NCI-H82 treated with DMSO at 0.1 percent for 48 hours (cell line): ENCODE measurements at regions not wholly inside any gene's neighbourhood (a gene's known extent, or its start where the extent isn't known, plus 50 kb on each side); places are given as distances from the start of the nearest gene placed in this dataset.

Experiments used
- DNase-seq: peaks from one replicate; lab custom pipeline; 2025; ENCODE audit not compliant: unreplicated experiment; lab: John Stamatoyannopoulos, UW

DNA sequence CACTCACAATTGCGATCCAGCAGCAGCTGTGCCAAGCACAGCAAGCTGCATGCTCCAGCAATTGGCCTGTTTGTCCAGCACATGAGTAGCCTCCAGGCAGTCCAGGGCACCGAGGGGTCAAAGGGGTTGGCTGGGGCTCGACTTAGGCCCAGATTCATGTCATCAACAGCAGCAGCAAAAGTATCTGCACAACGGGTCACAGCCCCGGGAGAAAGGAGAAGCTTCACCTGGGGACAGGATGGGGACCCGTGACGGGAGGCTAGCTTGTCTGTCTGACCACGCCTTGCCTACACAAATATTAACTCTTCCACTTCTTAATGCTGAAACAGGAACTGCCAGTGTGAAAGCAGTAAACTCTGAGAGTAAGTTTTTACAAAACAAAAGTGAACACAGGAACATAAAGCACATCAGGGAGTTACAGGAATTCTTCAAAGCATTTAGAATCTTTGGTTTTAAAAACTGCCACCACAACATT lies 191.2 kb downstream of the PIK3R1 start:
- DNase-seq: no peak

DNA sequence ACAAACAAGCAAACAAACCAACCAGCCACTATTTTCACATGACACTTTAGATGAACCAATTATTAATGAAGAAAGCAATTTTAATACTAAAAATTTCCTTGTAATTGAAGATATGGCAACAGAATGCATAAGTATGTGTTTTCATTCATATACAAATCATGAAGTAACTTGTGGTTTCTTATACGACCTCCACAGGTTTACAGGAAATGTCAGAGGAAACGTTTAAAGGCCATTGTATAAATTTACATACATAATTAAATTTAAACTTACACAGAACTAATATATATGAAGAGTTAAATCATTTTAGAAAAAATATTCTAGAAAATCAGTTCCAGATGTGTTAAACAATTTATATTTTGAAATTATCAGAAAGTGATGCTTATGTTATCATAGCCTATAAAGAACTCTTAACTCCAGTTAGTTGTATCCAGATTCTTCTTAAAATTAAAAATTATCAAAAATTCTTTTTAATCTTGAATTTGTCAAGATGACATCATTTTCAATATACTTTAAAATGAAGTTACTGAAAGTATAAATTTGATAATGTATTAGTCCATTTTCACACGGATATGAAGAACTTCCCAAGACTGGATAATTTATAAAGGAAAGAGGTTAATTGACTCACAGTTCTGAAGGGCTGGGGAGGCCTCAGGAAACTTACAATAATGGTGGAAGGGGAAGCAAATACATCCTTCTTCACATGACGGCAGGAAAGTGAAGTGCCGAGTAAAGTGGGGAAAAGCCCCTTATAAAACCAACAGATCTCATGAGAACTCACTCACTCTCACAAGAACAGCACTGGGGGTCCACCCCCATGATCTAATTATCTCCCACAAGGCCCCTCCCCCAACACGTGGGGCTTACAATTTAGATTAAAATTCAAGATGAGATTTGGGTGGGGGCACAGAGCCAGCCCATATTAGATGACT lies 192.0 kb downstream of the PIK3R1 start:
- no peak for DNase-seq

DNA sequence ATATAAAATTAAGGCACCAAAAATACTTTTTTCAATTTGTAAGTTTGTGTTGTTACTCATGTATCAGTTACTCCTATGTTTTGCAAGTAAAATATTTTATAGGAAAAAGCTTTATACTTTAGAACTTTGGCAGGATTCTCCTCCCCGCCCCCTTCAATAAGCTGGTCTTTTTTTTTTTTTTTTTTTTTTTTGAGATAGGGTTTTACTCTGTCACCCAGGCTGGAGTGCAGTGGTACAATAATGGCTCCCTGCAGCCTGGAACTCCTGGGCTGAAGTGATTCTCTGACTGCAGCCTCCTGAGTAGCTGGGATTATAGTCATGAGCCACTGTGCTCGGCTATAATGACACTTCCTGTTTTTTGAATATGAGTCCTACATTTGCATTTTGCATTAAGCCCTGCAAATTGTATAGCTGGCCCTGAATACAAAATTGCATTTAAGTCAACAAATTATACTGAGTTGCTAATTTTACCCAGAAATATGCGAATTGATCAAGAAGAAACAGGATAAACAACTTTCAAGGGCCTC lies 192.9 kb downstream of the PIK3R1 start:
- no peak for DNase-seq

DNA sequence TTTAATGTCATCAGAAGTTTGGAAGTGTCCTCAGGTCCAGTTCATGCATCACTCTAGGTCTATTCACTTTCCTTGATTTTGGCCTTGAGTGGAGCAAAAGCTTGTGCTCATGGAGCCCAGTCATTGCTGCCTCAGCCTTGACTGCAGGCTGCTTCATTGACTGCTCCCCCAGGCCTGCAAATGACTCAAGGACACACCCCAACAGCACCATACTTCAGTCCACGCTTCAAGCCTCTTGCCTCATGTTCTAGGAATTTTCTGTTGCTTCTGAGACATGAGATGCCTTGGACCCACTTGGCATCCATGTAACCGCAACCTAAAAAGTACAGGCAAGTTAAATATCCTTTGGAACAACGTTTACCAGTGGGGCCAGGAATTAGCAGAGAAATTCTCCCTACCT lies 193.7 kb downstream of the PIK3R1 start:
- no peak for DNase-seq

DNA sequence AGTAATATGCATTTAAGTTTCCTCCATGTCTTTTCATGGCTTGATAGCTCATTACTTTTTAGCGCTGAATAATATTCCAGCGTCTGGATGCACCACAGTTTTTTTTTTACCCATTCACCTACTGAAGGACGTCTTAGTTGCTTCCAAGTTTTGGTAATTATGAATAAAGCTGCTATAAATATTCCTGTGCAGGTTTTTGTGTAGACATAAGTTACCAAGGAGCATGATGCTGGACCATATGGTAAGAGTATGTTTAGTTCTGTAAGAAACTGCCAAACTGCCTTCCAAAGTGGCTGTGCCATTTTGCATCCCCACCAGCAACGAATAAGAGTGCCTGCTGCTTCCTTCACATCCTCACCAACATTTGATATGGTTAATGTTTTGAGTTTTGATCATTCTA lies 195.6 kb downstream of the PIK3R1 start:
- DNase-seq: no peak

DNA sequence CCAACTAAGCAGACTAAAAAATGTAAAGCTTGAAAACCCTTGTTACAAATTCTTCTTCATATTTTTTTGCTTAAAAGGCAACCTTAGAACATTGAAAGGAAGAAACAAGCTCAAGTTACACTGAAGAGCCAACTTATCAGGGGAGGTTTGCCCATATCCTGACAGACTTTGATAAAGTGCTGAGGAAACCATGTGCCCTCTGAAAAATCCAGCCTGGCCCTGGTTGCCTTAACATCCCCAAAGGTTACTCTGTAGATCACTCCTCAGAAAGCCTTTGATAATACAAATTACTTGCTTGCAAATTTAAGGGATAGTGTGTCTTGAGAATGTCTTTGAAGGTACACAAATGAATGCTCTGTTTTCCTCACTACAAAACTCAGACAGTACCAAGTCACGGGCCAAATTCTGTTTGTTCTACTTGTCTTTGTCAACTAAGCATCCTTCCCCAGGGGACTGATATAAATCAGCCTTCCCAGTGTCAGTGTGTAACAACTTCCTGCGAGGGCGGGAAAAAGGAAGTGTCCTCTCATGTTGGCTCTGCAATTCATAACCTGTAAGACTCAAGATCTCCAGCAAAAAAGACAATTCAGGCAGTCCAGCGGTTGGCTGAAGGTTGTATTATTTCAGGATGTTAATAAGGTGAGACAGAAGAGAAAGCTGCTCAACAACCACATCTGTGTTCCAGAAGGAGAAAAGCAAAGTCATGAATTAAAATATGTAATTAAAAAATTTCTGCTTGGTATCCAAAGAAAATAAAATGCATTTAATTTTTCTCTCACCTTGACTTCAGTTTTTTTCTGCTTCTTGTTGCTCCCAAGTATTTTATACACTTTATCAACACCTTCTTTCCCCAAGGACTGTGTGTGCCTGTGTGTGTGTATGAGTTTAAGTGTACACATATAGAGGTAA lies 199.9 kb downstream of the PIK3R1 start:
- no peak for DNase-seq

GRCh38 chr5:68416714-68417113 lies 201.2 kb downstream of the PIK3R1 start:
- no peak for DNase-seq

DNA sequence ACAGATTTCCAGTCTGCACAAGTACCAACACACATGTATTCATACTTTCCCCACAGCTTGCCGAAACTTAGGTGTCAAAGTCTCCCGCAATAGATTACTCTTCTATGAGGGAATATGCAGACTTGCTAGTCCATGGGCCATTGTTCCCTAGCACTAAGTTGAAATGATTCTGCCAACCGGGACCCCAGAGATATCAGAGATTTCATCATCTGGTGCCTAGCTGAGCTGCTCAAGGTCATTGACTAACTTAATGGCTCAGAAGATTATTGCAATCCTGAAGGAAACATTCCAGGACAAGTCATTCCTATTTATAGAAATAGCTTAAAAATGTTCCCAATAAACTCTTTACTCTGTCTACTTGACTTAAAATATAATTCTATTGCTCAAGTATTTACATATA lies 202.6 kb downstream of the PIK3R1 start:
- DNase-seq: no peak

DNA sequence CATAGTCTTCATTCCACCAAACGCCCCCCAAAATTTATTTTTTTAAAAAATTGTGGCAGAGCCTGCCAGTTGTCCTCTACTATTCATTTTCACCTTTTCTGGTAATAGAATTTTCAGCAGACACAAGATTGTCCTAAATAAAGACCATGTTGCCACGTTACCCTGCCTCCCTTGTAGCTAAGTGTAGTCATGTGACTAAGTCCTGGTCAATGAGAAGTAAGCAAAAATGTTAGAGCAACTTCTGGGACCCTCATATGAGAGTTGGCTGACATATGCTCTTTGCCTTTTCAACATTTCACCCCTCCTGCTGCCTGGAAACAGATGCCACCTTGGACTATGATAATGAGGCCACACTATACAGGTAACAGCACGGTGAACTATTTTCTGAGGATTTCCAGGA lies 203.1 kb downstream of the PIK3R1 start:
- no peak for DNase-seq

- DNase-seq: no peak
Measured at GRCh38 chr5:68419081-68419636, 203.6 kb downstream of the PIK3R1 start.

GRCh38 chr5:68419637-68420452 lies 204.3 kb downstream of the PIK3R1 start:
- DNase-seq: peak; percentile 82

DNA sequence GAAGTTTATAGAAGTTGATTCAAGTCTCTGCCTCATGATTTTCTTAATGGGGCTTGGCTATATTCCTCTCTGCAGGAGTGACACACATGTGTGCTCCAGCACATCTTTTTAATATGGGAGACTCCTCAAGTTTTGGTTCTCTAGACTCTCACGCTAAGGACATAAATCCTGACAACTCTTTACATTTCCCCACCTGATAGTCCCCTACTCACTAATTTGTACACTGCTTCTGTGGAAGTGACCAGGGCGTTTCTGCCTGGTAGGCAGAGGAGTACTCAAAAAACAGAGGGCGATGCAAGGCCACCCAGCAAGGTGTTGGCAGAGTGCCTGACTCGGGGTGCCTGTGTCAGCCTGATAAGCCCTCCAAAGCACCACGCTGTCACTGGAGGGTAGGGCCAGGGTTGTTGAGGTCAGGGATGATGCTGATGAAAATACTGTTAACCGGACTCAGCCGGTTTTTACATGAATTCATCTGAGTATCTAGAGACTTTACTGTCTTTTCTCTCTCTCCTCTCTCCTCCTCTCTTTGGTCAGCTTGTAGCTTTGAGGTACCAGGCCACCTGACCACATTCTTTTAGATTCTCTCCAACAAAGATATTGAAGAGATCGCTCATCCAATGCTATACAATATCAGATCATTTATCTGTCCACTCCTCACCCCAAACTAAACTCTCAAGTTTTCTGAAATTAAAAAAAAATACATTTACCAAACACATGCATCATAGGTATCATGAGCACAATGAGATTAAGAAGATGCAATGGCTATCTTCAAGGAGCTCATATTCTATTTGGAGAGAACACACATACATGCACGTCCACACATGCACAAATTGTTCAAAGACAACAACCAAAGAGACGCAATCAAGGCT lies 205.2 kb downstream of the PIK3R1 start:
- DNase-seq: no peak

DNA sequence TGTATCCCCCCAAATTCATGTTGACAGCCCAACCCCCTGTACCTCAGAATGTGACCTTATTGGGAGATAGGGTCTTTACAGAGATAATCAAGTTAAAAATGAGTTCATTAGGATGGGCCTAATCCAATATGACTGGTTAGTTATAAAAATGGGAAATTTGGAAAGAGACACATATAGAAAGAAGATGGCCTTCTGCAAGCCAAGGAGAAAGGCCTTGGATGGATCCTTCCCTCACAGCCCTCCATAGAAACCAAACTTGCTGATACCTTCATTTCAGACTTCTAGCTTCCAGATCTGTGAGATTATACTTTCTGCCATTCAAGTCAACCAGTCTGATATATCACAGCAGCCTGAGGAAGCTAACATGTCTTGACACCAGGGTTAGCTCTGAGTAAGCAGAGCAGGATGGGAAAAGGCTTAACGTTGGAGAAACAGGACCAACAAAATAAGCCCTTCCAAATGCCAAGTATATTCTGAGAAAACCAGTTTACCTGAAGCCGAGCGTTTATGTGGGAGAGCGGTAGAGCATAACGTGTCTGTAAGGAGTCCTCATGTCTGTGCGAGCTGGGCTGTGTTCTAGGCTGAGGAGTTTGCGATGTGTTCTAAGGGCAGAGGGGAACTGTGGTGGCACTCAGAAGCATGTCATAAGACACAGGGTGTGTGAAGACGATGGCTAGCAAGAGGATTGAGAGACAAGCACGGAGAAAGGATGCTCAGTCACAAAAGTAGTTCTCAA lies 206.1 kb downstream of the PIK3R1 start:
- DNase-seq: no peak

GRCh38 chr5:68423154-68423811 lies 207.7 kb downstream of the PIK3R1 start:
- DNase-seq: no peak

DNA sequence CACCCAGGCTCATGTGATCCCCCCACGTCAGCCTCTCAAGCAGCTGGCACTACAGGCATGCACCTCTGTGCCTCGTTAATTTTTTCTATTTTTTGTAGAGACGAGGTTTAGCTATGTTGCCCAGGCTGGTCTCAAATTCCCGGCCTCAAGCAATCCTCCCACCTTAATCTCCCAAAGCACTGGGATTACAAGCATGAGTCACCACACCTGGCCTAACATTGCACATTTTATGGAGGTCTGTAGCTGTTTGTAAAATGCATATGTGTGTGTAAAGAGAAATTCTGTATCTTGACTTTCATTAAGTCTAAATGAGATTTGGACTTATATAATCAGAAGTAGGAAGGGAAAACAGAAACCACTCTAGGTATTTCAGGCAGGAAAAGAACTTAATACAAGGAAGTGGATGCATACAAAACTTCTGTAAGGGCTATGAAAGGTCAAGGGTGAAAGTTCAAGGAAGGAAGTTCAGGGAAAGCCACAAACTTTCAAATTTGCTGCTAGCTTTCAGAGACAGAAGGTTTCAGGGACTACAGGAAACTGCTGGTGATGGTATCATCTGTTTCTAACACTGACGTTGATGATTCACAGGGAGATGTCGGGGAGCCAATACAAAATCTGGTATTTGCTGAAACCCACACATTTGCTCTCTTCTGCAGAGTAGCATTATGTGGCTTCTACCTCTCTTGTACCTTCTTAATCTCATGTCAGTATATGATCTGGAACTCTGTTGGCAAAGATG lies 209.4 kb downstream of the PIK3R1 start:
- no peak for DNase-seq

GRCh38 chr5:68426586-68426985 lies 211.0 kb downstream of the PIK3R1 start:
- DNase-seq: no peak

GRCh38 chr5:68428231-68428811 lies 212.8 kb downstream of the PIK3R1 start:
- no peak for DNase-seq
